ENCODE measurements at regions not wholly inside any gene's neighbourhood (a gene's known extent, or its start where the extent isn't known, plus 50 kb on each side); places are given as distances from the start of the nearest gene placed in this dataset.

DNA sequence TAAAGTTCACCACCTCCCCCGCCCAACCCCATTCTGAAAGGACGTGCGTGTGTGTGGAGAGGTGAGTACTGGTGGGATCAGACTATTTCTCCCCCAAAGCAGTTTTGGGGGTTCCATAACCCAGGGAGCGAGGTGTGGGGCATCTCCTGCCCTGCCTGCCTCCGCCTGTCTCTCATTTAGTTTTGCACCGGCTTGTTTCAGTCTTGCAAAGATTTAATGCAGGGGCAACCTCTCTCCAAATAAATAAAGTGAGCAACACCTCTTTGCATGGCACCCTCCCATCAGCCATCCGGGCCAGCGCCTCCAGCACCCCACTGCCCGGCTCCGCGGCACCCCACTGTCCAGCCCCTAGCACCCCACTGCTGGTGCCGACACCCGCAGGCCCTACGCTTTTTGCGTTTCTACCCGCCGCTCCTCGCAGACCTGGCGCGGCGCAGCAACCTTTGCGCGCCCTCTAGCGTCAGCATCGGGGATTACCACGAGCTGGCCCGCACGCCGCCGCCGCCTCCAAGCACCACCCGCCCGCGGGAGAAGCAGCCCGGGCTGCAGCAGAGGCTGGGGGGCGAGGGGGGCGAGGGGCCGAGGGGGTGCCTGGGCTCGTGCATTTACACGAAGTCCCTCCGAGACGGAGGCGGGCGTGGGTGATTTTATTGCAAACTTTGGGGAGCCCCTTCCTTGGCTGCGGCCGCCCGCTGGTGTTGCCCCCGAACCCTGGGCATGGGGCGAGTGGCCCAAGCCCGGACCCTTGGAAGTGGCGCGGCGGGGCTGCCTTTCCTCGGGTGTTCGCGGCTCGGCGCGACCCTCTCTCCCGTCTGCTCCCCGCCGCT, 55.8 kb upstream of the VRK1 start:
- TF ChIP-seq, protein P1, sequence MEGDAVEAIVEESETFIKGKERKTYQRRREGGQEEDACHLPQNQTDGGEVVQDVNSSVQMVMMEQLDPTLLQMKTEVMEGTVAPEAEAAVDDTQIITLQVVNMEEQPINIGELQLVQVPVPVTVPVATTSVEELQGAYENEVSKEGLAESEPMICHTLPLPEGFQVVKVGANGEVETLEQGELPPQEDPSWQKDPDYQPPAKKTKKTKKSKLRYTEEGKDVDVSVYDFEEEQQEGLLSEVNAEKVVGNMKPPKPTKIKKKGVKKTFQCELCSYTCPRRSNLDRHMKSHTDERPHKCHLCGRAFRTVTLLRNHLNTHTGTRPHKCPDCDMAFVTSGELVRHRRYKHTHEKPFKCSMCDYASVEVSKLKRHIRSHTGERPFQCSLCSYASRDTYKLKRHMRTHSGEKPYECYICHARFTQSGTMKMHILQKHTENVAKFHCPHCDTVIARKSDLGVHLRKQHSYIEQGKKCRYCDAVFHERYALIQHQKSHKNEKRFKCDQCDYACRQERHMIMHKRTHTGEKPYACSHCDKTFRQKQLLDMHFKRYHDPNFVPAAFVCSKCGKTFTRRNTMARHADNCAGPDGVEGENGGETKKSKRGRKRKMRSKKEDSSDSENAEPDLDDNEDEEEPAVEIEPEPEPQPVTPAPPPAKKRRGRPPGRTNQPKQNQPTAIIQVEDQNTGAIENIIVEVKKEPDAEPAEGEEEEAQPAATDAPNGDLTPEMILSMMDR (IDR thresholded peaks at IDR 0.05; ENCODE audit: low read length) = peak; percentile 81
- no peak for TF ChIP-seq EZH2 (IDR thresholded peaks at IDR 0.05; ENCODE audit: borderline replicate concordance, low read length)
